H9 (cell line): ENCODE measurements at regions not wholly inside any gene's neighbourhood (a gene's known extent, or its start where the extent isn't known, plus 50 kb on each side); places are given as distances from the start of the nearest gene placed in this dataset.

Experiments used
- DNase-seq: peaks from one replicate; pipeline ENCODE4 v3.0.0-alpha.2; 2017
- H2AFZ ChIP-seq: one replicate; pipeline ENCODE4 v1.6.1; 2013; ENCODE audit warnings: mild to moderate bottlenecking, low read length, control low read depth, moderate library complexity
- H2AK5ac ChIP-seq: 2 replicates; pipeline ENCODE4 v1.6.1; 2013; ENCODE audit warnings: low read length, control low read depth, mixed read lengths; ENCODE audit not compliant: insufficient read length
- H2BK120ac ChIP-seq: one replicate; pipeline ENCODE4 v1.6.1; 2013; ENCODE audit warnings: low read depth, mild to moderate bottlenecking, low read length, control low read depth, inconsistent platforms; ENCODE audit not compliant: poor library complexity, severe bottlenecking
- H2BK12ac ChIP-seq: 2 replicates; pipeline ENCODE4 v1.6.1; 2013; ENCODE audit warnings: low read length, control low read depth, mixed read lengths, low read depth; ENCODE audit not compliant: insufficient read length
- H2BK15ac ChIP-seq: 2 replicates; pipeline ENCODE4 v1.6.1; 2013; ENCODE audit warnings: low read depth, low read length, control low read depth
- H2BK20ac ChIP-seq: one replicate; pipeline ENCODE4 v1.6.1; 2013; ENCODE audit warnings: low read depth, mild to moderate bottlenecking, low read length, control low read depth, inconsistent platforms; ENCODE audit not compliant: poor library complexity, severe bottlenecking
- H2BK5ac ChIP-seq: 2 replicates; pipeline ENCODE4 v1.6.1; 2013; ENCODE audit warnings: low read length, control low read depth, mixed read lengths; ENCODE audit not compliant: insufficient read length
- H3K14ac ChIP-seq: 2 replicates; pipeline ENCODE4 v1.6.1; 2013; ENCODE audit warnings: low read length, control low read depth; ENCODE audit not compliant: insufficient read depth
- H3K18ac ChIP-seq: 2 replicates; pipeline ENCODE4 v1.6.1; 2013; ENCODE audit warnings: low read depth, mild to moderate bottlenecking, mixed read lengths, low read length, control low read depth; ENCODE audit not compliant: insufficient read length
- H3K23ac ChIP-seq: 2 replicates; pipeline ENCODE4 v1.6.1; 2013; ENCODE audit warnings: low read length, control low read depth, mixed read lengths, low read depth; ENCODE audit not compliant: insufficient read length
- H3K23me2 ChIP-seq: 2 replicates; pipeline ENCODE4 v1.6.1; 2013; ENCODE audit warnings: low read depth, mild to moderate bottlenecking, mixed read lengths, low read length, control low read depth; ENCODE audit not compliant: insufficient read length, poor library complexity, severe bottlenecking
- H3K27ac ChIP-seq: 2 replicates; pipeline ENCODE4 v1.5.1; 2013; ENCODE audit warnings: low read length, control low read depth, mixed read lengths, low read depth; ENCODE audit not compliant: insufficient read length
- H3K27me3 ChIP-seq: 2 replicates; pipeline ENCODE4 v1.6.1; 2013; ENCODE audit warnings: low read length, control low read depth, inconsistent platforms; ENCODE audit not compliant: insufficient read depth
- H3K4ac ChIP-seq: 2 replicates; pipeline ENCODE4 v1.6.1; 2013; ENCODE audit warnings: low read depth, mild to moderate bottlenecking, control low read depth, inconsistent platforms, low read length, moderate library complexity
- H3K4me1 ChIP-seq: 2 replicates; pipeline ENCODE4 v1.6.1; 2013; ENCODE audit warnings: low read length, control low read depth, inconsistent platforms; ENCODE audit not compliant: insufficient read depth
- H3K4me2 ChIP-seq: 2 replicates; pipeline ENCODE4 v1.6.1; 2013; ENCODE audit warnings: low read length, control low read depth, mixed read lengths; ENCODE audit not compliant: insufficient read length, insufficient read depth
- H3K56ac ChIP-seq: 2 replicates; pipeline ENCODE4 v1.6.1; 2013; ENCODE audit warnings: low read depth, mild to moderate bottlenecking, mixed read lengths, low read length, control low read depth; ENCODE audit not compliant: insufficient read length
- H3K79me1 ChIP-seq: 2 replicates; pipeline ENCODE4 v1.6.1; 2013; ENCODE audit warnings: low read depth, mild to moderate bottlenecking, moderate library complexity, low read length, control low read depth, inconsistent platforms; ENCODE audit not compliant: insufficient read depth, poor library complexity, severe bottlenecking
- H3K79me2 ChIP-seq: 2 replicates; pipeline ENCODE4 v1.6.1; 2013; ENCODE audit warnings: low read length, control low read depth, inconsistent platforms; ENCODE audit not compliant: insufficient read depth
- H3K9ac ChIP-seq: 2 replicates; pipeline ENCODE4 v1.6.1; 2013; ENCODE audit warnings: low read length, control low read depth, mixed read lengths; ENCODE audit not compliant: insufficient read length; ENCODE audit errors: extremely low read depth
- H3K9me3 ChIP-seq: one replicate; pipeline ENCODE4 v1.6.1; 2013; ENCODE audit warnings: low read depth, low read length, inconsistent platforms; ENCODE audit not compliant: control insufficient read depth
- H3T11ph ChIP-seq: one replicate; pipeline ENCODE4 v1.6.1; 2013; ENCODE audit warnings: mild to moderate bottlenecking, low read length, control low read depth, inconsistent platforms
- H4K20me1 ChIP-seq: one replicate; pipeline ENCODE4 v1.6.1; 2013; ENCODE audit not compliant: control insufficient read depth, insufficient read length, insufficient read depth
- H4K5ac ChIP-seq: 2 replicates; pipeline ENCODE4 v1.6.1; 2013; ENCODE audit warnings: low read depth, mild to moderate bottlenecking, mixed read lengths, low read length, control low read depth; ENCODE audit not compliant: insufficient read length
- H4K8ac ChIP-seq: replicated peaks from 2 replicates; pipeline ENCODE4 v1.6.1; 2013; ENCODE audit warnings: low read length, control low read depth, mixed read lengths, low read depth; ENCODE audit not compliant: insufficient read length
- H4K91ac ChIP-seq: 2 replicates; pipeline ENCODE4 v1.6.1; 2013; ENCODE audit warnings: low read depth, mild to moderate bottlenecking, moderate library complexity, mixed read lengths, low read length, control low read depth; ENCODE audit not compliant: insufficient read length
- H3K27ac Mint-ChIP-seq, 3 experiments: 2 replicates in 2 of 3; 3 replicates in 1 of 3; pipeline ENCODE4 v1.8.0; 2020 to 2021; ENCODE audit warnings: mixed read lengths in 3 of 3, mild to moderate bottlenecking in 1 of 3, moderate library complexity in 1 of 3
- H3K27me3 Mint-ChIP-seq: 2 replicates; pipeline ENCODE4 v1.8.0; 2021; ENCODE audit warnings: low read depth, mild to moderate bottlenecking, moderate library complexity, mixed read lengths
- H3K36me3 Mint-ChIP-seq, 3 experiments: 2 replicates in 2 of 3; 3 replicates in 1 of 3; pipeline ENCODE4 v1.8.0; 2020 to 2021; ENCODE audit warnings: low read depth in 3 of 3, mixed read lengths in 3 of 3; ENCODE audit not compliant: insufficient read depth in 1 of 3
- H3K4me1 Mint-ChIP-seq, 2 experiments: 2 replicates each; pipeline ENCODE4 v1.8.0; 2020; ENCODE audit warnings: mixed read lengths in 2 of 2
- H3K4me3 Mint-ChIP-seq, 2 experiments: 2 replicates in 1 of 2; 3 replicates in 1 of 2; pipeline ENCODE4 v1.8.0; 2020 to 2021; ENCODE audit warnings: mild to moderate bottlenecking in 2 of 2, mixed read lengths in 2 of 2, moderate library complexity in 1 of 2
- H3K9me3 Mint-ChIP-seq, 2 experiments: 2 replicates in 1 of 2; 3 replicates in 1 of 2; pipeline ENCODE4 v1.8.0; 2020; ENCODE audit warnings: mild to moderate bottlenecking in 2 of 2, mixed read lengths in 2 of 2, moderate library complexity in 1 of 2
- CTCF ChIP-seq: fragments of 200-600 bp; sonication (generic); conservative IDR thresholded peaks from 3 replicates; pipeline ENCODE4 v1.8.0; 2021; ENCODE audit warnings: antibody characterized with exemption, mild to moderate bottlenecking

GRCh38 chr14:66341239-66341638 is 144.9 kb upstream of the CCDC196 start:
- no peak for DNase-seq
- Histone ChIP-seq H3K14ac (no peak overlapping the region), H4K5ac (no peak overlapping the region), H3K27ac (no peak overlapping the region), H3K23ac (no peak overlapping the region), H3K79me2 (no peaks in the 10 kb centered on the region), H3K27me3 (no peaks in the 10 kb centered on the region), H3K23me2 (no peaks in the 10 kb centered on the region), H4K8ac (no peak overlapping the region), H2BK20ac (no peak overlapping the region), H3K56ac (no peak overlapping the region), H2AFZ (no peak overlapping the region), H2AK5ac (no peak overlapping the region), H3K4me1 (peaks cover 3% of the 10 kb centered on the region; the same call in 1 of the 2 replicates), H3K18ac (no peak overlapping the region), H4K91ac (no peak overlapping the region), H3K4me2 (no peak overlapping the region), H3T11ph (no peak overlapping the region), H3K79me1 (no peaks in the 10 kb centered on the region), H3K9me3 (no peaks in the 10 kb centered on the region), H2BK12ac (no peak overlapping the region), H2BK15ac (no peak overlapping the region), H4K20me1 (no peaks in the 10 kb centered on the region), H3K9ac (no peak overlapping the region), H3K4ac (no peak overlapping the region), H2BK5ac (no peak overlapping the region), H2BK120ac (no peak overlapping the region)
- no peaks in the 10 kb centered on the region; the same call in 1 of the 2 replicates for H3K27me3 Mint-ChIP-seq
- H3K4me3 Mint-ChIP-seq: no peak overlapping the region
- H3K4me1 Mint-ChIP-seq: peaks cover 4 to 5% of the 10 kb centered on the region in 2 experiments
- no peak for TF ChIP-seq CTCF
- H3K9me3 Mint-ChIP-seq: no peaks in the 10 kb centered on the region; a peak in 1 of 5 replicates
- H3K36me3 Mint-ChIP-seq: no peaks in the 10 kb centered on the region
- no peak overlapping the region for H3K27ac Mint-ChIP-seq
